SK-N-SH treated with all-trans-retinoic acid at 6 μM for 48 hours (cell line): ENCODE measurements at regions not wholly inside any gene's neighbourhood (a gene's known extent, or its start where the extent isn't known, plus 50 kb on each side); places are given as distances from the start of the nearest gene placed in this dataset.

Experiments
- ATAC-seq: fragments of 200-7000 bp; cut with Tn5 transposase; 3 replicates; pipeline ENCODE4 v1.9.1; 2020; ENCODE audit warnings: mild to moderate bottlenecking, moderate library complexity
- CSDC2 ChIP-seq: fragments of 250-450 bp; sonication (Bioruptor Pico); IDR thresholded peaks from 2 replicates; pipeline ENCODE4 v1.5.0; 2020; ENCODE audit warnings: mild to moderate bottlenecking, moderate library complexity
- CSRNP3 ChIP-seq: fragments of 250-450 bp; sonication (Bioruptor Pico); IDR thresholded peaks from 2 replicates; pipeline ENCODE4 v1.5.1; 2021; ENCODE audit warnings: mild to moderate bottlenecking, moderate library complexity
- GLIS3 ChIP-seq: fragments of 250-450 bp; sonication (Bioruptor Pico); IDR thresholded peaks from 2 replicates; pipeline ENCODE4 v1.5.0; 2020; ENCODE audit warnings: mild to moderate bottlenecking, moderate library complexity
- ISL1 ChIP-seq: fragments of 250-450 bp; sonication (Bioruptor Pico); IDR thresholded peaks from 2 replicates; pipeline ENCODE4 v2.1.2; 2022; ENCODE audit warnings: mild to moderate bottlenecking, moderate library complexity
- OSR1 ChIP-seq: fragments of 250-450 bp; sonication (Bioruptor Pico); IDR thresholded peaks from 2 replicates; pipeline ENCODE4 v1.8.0; 2022; ENCODE audit warnings: moderate library complexity, mild to moderate bottlenecking, inconsistent platforms
- PATZ1 ChIP-seq: fragments of 250-450 bp; sonication (Bioruptor Pico); IDR thresholded peaks from 2 replicates; pipeline ENCODE4 v1.8.0; 2020; ENCODE audit warnings: mild to moderate bottlenecking, moderate library complexity, borderline replicate concordance
- POU6F1 ChIP-seq: fragments of 250-450 bp; sonication (Bioruptor Pico); IDR thresholded peaks from 2 replicates; pipeline ENCODE4 v1.8.0; 2021; ENCODE audit warnings: low read depth, mild to moderate bottlenecking, moderate library complexity, borderline replicate concordance
- SNAI2 ChIP-seq: fragments of 250-450 bp; sonication (Bioruptor Pico); IDR thresholded peaks from 2 replicates; pipeline ENCODE4 v1.5.0; 2020; ENCODE audit warnings: mild to moderate bottlenecking, moderate library complexity
- TSHZ2 ChIP-seq: fragments of 250-450 bp; sonication (Bioruptor Pico); IDR thresholded peaks from 2 replicates; pipeline ENCODE4 v1.5.0; 2020; ENCODE audit warnings: mild to moderate bottlenecking, moderate library complexity
- ZC3H10 ChIP-seq: fragments of 250-450 bp; sonication (Bioruptor Pico); IDR thresholded peaks from 2 replicates; pipeline ENCODE4 v1.5.1; 2021; ENCODE audit warnings: mild to moderate bottlenecking, moderate library complexity
- ZFP3 ChIP-seq: fragments of 250-450 bp; sonication (Bioruptor Pico); IDR thresholded peaks from 2 replicates; pipeline ENCODE4 v1.5.0; 2020; ENCODE audit warnings: mild to moderate bottlenecking, moderate library complexity
- ZFP30 ChIP-seq: fragments of 450-650 bp; formaldehyde crosslinking; IDR thresholded peaks from 2 replicates; pipeline ENCODE4 v1.5.0; 2022; ENCODE audit warnings: mild to moderate bottlenecking, moderate library complexity
- ZNF565 ChIP-seq: fragments of 450-650 bp; formaldehyde crosslinking; conservative IDR thresholded peaks from 2 replicates; pipeline ENCODE4 v1.5.0; 2020; ENCODE audit warnings: low read depth, mild to moderate bottlenecking, moderate library complexity
- ZNF70 ChIP-seq: fragments of 450-650 bp; formaldehyde crosslinking; IDR thresholded peaks from 2 replicates; pipeline ENCODE4 v1.5.0; 2020; ENCODE audit warnings: mild to moderate bottlenecking, moderate library complexity
- TF ChIP-seq, protein P1 (sequence below): fragments of 250-450 bp; sonication (Bioruptor Pico); IDR thresholded peaks from 2 replicates; pipeline ENCODE4 v1.5.1; 2020; ENCODE audit warnings: low read depth, mild to moderate bottlenecking, moderate library complexity

GRCh38 chr17:31595666-31596381 is 204.3 kb downstream of the RAB11FIP4 start (continued):
- no peak for TF ChIP-seq CSRNP3 (CRISPR knock-in tag)
- TF ChIP-seq, all 23 proteins: peak for 0

- TF ChIP-seq PATZ1 (CRISPR knock-in tag): no peak
- TF ChIP-seq ISL1: no peak
- no peak for TF ChIP-seq ZNF70
- no peak for TF ChIP-seq CSDC2 (CRISPR knock-in tag)
- TF ChIP-seq OSR1 (CRISPR knock-in tag): no peak
- no peak for TF ChIP-seq ZFP30
- no peak for TF ChIP-seq SNAI2 (CRISPR knock-in tag)
- TF ChIP-seq ZC3H10 (CRISPR knock-in tag): no peak
- no peak for TF ChIP-seq GLIS3 (CRISPR knock-in tag)
- no peak for TF ChIP-seq CSRNP3 (CRISPR knock-in tag)
- TF ChIP-seq TSHZ2 (CRISPR knock-in tag): no peak
- no peak for TF ChIP-seq POU6F1 (CRISPR knock-in tag)
- ATAC-seq: no peak
Observed at GRCh38 chr17:31595076-31595475, 203.6 kb downstream of the RAB11FIP4 start.

GRCh38 chr17:31594416-31594815 is 202.9 kb downstream of the RAB11FIP4 start:
- TF ChIP-seq, protein P1, sequence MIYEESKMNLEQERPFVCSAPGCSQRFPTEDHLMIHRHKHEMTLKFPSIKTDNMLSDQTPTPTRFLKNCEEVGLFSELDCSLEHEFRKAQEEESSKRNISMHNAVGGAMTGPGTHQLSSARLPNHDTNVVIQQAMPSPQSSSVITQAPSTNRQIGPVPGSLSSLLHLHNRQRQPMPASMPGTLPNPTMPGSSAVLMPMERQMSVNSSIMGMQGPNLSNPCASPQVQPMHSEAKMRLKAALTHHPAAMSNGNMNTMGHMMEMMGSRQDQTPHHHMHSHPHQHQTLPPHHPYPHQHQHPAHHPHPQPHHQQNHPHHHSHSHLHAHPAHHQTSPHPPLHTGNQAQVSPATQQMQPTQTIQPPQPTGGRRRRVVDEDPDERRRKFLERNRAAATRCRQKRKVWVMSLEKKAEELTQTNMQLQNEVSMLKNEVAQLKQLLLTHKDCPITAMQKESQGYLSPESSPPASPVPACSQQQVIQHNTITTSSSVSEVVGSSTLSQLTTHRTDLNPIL (CRISPR knock-in tag): no peak
- TF ChIP-seq TSHZ2 (CRISPR knock-in tag): no peak
- TF ChIP-seq ZNF565 (CRISPR knock-in tag): no peak
- TF ChIP-seq ZFP3: peak; percentile 92
- no peak for ATAC-seq
